Stimulated activated CD8-positive, alpha-beta memory T cell treated with anti-CD3 and anti-CD28 coated beads, Interleukin-12 subunit alpha, Interleukin-12 subunit beta, amount 100 ng/mL, for 4 hours (primary cell): ENCODE measurements at regions not wholly inside any gene's neighbourhood (a gene's known extent, or its start where the extent isn't known, plus 50 kb on each side); places are given as distances from the start of the nearest gene placed in this dataset.

Experiments used
- DNase-seq: peaks from one replicate; pipeline ENCODE4 v3.0.0-alpha.2; 2020; ENCODE audit warnings: low read depth

DNA sequence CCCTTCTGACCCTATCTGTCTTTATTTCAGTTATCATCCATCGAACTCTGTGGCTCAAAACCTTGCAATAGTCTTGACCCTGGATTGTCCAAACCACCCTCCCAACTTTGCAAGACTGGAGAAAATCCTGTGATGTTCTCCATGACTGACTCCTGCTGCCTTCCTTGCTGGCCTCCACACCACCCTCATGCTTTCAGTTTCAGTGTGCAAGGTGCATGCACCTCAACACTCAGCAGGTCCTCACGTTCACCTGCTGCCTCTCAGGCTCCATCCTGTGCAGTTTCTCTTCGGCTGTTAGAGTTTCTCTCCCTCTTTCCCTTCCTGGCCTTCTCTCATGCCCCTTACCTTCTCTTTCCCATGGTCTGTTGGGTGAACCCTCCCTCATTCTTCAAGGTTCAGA, 59.4 kb upstream of the ASIC2 start:
- no peak for DNase-seq

DNA sequence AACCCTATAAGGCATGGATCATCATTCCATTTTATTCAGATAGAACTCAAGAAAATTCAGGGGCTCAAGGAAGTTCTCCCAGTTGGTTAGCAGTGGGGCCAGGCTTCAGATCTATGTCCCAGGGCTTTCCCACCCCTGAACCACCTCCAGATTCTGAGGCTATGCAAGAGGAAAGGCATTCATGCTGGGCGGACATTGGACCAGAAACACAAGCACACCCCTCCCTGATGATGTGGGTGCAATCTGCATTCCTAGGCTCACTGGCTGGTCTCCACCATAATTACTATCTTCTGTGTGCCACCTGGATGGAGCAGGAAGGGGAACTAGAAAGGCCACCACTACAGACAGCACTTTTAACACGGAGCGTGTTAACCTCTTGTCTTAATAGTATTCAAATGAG, 63.2 kb upstream of the ASIC2 start:
- no peak for DNase-seq

DNA sequence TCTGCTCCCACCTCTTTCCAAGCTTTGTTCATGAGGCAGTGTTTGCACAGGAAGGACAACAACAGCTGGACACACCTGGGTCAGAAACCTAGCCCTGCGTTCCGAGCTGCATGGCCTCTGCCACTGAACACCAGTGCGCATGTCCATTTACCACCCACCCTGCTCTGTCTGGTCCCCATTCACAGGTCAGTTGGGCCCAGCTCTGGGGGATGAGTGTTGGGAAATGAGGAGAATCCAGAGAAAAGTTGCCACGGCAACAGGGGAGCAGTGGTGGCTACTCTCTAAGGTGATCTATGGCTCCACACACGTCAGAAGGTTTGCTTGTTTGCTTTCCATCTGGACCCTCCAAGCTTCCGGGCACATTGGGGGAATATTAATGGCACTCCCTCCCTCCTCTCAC, 70.4 kb upstream of the ASIC2 start:
- DNase-seq = no peak

DNA sequence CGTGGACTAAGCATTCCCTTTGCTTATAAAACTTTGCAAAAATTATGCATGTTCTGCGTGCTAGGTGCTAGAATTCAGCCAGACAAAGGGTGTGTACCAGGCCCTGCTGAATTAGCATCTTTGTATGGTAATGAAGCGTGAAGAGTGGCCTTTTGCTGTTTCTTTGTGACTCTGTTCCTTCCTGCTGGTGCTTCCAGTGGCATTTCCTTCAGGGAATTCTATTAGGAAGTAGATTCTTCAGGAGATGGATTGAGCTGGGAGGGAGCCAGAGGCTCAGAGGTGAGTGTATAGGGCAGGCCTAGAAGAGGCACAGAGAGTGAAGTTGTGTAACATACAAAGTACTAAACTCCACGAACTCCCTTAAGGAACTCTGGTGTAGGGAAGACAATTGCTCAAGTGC, 73.9 kb upstream of the ASIC2 start:
- DNase-seq = no peak

DNA sequence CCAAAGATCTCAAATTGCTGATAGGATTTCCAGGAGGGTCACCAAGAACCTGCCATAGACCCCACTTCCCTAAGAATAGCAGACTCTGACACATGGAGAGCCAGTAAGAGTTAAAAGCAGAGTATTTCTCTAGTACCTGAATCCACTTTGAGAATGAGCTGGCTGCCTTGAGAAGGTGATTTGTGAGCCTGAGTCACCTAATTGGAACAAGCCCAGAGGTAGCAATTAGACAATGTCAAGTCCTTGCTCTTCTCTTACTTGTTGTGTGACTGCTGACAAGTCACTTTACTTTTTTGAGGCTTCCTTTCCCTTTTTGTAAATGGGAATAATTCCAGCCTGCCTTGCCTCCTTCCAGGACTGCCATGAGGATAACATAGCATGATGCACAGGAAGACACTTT, 76.1 kb upstream of the ASIC2 start:
- no peak for DNase-seq

DNA sequence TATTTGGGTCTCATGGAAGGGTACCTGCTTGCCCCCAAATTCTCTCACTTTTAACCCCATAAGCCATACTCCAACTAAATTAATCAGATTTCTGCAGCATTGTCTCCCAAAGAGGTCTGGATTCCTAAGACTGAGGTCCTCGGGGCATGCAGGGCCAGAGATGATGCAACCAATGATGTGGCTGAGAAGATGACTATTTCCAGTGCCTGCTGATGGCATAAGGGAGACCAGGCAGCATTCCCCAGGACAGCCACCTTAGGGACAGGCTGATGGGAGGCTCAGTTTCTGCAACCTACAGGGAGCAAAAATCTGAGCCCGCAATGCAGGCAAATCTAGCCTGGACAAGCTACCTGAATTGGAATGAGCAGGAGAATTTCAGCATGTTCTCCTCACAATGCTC, 76.8 kb upstream of the ASIC2 start:
- no peak for DNase-seq

DNA sequence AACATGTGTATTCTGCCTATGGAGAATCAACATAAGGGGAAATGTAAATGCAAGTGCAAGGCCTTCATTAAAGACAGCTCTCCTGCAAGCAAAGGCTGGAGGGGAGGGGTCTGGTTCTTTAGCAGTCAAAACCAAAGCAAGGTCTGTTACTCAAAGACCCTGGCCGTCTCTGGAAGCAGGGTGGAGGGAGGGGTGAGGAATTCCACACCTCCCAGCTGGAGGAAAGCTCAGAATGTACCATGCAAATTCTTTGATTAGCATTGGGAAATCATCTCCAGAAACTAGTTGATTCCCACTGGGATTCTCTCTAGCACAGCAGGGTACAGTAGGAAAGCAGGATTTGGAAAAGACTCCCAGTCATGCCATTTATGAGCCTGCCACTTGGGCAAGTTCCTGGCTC, 77.3 kb upstream of the ASIC2 start:
- no peak for DNase-seq

DNA sequence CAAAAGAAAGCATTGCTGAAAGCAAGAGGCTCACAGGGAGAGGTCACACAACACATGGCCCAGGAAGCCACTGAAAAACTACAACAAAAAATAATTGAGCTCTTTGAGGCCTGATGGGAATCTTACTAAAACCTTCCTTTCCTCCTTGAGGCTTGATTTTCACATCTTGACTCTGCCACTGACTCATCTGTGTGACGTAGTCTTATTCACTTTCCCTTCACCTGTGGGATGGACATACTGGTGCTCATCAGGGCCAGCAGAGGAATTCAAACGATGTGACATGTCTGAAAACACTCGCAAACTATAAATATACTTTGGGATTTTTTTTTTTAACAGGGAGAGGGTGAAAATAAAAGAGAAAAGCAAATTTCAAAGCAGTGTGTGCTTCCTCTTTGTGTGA, 78.3 kb upstream of the ASIC2 start:
- no peak for DNase-seq

DNA sequence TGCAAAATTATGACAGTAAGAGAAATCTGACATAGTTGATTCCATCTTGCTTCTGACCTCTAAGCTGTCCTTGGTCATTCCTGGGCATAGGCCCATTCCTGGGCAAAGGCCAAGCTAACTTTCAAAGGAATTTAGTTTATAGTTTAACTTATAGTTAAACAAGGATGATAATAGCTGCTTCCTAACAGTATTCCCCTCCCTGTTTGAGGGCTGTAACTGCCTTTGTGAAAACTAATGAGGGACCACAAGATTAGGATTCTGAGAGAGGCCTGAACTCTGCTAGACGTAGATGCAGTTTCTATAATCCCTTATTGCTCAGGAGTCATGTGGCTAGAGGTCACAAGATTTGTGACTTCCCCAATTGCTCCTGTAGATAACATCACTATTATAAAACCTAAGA, 80.2 kb upstream of the ASIC2 start:
- no peak for DNase-seq

DNA sequence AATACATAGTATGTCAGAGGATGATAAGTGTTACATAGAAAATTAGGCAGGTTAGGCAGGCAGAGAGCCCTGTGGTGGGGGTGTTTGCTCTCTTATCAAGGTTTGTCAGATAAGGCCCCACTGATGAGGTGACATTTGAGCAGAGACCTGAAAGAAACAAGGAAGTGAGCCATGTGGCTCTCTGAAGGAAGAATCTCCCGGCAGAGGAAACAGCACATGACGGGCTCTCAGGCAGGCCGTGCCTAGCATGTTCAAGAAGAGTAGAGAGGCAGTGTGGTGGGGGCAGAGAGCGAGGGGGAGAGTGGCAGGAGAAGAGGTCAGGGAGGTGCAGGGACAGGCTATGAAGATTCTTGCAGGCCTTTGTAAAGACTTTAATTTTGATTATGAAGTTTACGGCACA, 82.0 kb upstream of the ASIC2 start:
- no peak for DNase-seq

DNA sequence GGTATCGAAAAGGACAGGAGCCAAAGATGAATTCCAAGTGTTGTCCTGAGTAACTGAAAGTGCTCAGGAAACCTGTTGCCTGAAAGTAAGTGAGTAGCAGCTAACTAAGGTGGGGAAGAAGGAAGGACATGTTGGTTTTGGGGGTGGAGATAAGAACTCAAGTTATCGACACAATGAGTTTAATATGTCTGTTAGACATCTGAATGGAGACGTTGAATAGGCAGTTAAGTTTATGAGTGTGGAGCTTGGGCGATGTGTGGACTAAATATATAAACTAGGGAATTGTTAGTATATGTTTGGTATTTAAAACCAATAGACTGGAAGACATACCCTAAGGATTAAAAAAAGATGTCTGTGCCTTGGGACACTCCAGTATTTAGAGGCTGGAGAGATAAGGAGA, 82.7 kb upstream of the ASIC2 start:
- no peak for DNase-seq

DNA sequence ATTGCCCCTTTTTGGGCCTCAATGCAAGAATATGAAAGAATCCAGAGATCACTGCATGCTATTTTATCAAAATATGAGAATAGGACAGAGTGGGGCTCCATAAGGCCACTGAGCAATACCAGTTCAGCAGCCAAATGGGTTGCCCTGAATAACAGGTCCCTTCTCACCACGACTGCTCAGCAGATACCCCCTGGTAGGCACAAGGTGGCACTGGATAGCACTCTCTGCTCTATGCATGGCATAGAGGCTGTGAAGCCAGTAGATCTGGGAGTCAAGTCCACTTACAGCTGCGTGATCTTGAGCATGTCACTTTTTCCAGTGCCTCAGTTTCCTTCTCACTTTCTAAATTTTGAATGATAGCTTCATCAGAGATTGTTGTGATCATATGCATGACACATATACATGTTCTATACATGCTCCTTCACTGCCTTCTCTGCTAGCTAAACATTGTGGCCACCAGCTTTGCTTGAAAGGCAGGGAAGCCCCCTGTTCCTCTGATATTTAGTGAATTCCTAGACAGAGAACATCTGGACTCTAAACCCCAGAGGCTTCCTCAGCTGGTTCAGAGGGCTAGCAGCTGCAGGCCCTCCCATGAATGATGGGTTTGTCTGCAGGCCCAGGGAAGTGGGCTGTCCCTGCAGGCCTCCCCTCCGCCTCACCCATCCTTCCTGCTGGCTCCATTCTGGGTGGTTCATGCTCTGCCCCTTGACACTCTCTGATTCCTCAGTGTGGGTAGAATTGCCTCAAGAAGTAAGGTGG, 84.9 kb upstream of the ASIC2 start:
- DNase-seq = no peak

DNA sequence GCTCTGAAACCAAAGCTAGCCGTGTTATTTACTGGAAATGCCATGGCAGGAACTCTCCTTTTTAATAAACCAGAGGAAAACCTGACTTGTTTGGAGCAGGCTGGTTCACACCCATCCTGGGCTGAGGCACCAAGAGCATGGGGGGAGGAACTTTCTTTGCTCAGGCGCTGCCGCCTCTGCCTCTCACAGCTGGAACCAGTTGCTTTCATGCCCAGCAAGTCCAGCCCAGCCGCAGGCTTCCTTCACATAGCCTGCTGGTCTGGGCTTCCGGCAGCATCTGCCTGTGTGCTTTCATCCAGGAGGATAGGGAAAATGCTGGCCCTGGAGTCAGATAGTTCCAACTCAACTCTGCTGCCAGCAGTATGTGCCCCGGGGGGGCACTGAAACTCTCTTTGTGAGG, 88.1 kb upstream of the ASIC2 start:
- no peak for DNase-seq

DNA sequence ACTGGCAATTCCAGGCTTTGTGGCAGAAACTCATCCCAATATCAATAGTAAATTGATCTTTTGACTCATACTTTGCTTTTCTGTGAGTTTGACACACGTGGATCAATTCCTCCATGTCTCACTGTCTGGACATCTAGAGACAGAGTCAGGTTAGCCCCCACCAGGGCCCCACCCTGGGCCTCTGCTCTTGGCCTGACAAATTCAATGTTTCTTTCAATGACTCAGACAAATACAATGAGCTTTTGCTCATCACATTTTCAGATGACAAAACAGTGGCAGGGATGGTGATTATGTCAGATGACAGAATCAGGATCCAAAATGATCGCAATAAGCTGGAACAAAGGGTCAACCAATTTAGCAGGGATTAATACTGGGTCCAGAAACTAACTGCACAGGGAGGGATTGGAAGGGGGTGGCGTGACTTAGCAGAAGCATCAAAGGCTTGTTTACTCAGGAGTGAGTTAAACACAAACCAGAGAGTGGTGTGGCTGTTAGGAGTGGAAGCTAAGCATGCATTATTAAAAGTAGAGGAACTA, 90.5 kb upstream of the ASIC2 start:
- DNase-seq = no peak

DNA sequence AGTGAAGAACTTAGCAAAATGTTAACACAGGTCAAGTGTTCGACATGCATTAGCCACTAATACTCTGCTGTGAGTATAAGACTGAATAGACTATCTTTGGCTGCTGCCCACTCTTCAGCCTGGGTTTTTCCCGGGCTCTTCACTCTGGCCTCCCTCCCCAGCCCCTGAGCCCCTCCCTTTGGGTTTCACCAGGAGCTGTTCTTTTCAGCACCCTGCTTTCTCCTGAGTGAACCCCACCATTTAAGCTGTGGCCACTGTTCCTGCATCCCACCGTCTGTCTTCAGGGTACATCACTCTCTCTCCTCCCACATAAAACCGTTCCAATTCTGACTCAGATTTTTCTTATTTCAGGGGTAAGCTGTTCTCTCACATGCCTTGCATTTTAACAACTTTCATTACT, 92.0 kb upstream of the ASIC2 start:
- DNase-seq = no peak

DNA sequence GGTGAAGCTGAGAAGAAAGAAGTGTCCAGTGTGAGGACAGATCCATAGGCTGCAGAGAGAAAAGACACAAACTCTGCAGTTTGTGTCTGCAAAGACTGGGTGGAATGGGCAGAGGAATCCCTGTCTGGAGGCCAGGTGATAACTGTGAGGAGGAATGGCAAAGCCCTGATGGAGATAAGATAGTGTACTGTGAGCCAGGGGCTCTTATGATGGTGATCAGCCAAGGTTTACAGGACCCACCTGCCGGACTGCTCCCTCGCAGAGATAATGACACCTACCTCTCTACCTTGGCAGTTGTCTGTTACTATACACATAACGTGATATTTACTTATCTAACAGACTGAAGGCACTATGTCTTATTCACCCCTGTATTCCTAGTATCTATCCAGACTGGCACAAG, 92.6 kb upstream of the ASIC2 start:
- DNase-seq = no peak

DNA sequence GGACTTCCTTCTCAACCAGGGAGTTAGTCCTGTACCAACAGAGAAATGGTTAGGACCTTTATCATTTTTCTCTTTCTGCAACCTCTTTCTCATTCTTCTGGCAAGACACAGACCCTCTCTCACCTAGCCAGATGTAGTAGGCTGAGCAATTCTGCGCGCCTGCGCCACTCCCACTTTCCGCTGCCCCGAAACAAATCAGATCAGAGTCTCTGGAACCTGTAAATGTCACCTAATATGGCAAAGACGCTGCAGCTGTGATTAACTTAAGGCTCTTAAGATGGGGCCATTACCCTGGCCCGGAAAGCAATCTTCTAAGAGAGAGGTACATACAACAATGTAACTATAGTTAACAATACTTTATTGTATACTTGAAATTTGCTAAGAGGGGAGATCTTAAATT, 94.3 kb upstream of the ASIC2 start:
- no peak for DNase-seq

DNA sequence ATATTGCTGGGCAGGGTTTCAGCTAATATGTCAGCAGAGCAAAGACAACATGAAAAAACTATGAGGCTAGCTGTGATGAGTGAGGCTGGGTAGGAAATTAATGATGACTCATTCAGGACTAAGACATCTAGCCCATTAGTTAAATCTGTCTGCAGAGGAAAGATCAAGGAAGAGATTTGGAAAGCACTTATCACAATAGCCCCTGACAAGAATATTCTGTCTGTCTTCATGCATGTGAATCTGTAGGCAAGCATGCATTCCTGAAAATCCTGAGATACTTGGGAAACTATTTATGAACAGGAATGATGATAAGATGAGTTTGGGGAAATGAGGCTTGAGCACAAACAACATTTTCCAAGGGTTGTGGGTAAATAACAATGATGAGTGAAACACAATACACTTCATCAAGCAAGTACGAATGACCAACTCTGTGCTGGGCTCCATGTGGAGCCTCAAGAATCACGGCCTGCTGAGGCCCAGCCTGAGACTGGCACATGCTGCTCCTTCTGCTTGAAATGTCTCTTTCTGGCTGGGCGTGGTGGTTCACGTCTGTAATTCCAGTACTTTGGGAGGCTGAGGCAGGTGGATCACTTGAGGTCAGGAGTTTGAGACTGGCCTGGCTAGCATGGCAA, 96.5 kb upstream of the ASIC2 start:
- DNase-seq = no peak

DNA sequence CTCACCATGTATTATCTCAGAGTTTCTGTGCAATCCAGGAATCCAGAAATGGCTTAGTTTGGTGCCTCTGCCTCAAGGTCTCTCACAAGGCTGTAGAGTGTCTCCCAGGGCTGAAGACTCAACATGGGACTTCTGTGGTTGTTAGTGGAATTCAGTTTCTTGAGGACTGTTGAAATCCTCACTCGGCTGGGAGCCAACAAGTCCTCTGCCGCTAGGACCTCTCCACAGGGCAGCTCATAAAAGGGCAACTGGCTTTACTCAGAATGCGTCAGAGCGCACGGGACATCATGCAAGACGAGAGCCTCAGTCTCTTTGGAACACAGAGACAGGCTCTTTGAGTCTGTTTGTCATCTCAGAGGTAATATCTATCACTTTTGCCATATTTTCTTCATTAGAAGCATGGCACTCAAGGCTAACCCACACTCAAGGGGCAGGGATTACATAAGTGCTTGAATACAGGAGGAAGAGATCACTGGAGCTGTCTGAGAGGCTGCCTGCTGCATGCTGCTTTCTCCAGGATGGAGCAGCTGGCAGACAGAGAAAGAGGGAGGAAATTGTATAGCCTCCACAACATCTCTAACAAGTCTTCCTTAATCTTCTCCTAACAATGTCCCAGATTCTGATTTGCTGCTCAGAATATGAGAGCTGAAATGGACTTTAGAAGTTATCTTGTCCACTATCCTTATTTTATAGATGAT, 97.5 kb upstream of the ASIC2 start:
- DNase-seq = no peak

DNA sequence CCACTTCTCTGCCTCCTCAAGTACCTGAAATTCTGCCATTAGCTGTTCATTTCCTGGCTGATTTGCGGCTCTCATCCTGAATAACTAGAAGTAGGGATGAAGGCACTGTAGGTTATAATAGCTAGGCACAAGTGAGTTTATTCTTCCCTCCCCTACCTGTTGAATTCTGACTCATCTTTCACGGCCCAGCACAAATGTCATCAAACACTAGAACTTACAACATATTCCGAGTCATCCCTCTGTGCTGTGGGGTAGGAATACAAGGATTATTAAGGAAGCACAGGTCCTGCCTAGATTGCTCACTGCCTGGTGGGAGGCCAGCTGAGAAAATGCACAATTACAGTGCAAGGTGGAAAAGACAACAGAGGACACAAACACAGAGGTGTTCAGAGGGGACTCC, 103.7 kb upstream of the ASIC2 start:
- DNase-seq = no peak

DNA sequence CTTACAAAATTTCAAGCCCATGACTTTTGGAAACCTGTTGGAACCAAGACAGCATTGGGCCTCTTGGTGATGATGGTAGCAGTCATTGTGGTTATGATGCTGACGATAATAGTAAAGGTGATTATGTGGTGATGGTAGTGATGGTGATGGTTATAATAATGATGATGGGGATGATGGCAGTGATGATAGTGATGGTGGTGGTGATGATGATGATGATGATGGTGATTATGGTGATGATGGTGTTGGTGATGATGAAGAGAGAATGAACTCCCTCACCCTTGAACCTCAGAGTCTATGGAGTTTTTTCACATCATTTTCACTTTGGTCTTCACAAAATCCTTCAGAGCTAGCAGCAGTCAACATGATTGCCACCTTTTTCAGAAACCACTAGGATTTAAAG, 105.3 kb upstream of the ASIC2 start:
- no peak for DNase-seq

DNA sequence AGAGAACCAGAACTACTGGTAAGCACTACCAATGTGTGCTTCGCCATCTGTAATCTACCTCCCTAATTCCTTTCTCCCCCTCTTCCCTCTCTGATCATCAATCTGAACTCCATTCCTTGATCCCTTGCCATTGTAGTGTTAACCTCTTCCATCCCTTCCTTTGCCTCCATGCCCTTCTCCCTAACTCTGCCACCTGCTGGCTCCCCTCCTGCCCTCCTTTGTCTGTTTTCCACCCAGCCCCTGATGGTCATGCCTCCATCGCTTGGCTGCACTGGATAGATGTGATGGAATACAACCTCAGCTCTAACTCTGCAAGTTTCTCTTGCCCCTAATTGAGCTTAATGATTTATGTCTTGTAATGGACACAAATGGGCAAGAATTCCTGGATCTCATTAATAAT, 108.2 kb upstream of the ASIC2 start:
- DNase-seq = no peak

DNA sequence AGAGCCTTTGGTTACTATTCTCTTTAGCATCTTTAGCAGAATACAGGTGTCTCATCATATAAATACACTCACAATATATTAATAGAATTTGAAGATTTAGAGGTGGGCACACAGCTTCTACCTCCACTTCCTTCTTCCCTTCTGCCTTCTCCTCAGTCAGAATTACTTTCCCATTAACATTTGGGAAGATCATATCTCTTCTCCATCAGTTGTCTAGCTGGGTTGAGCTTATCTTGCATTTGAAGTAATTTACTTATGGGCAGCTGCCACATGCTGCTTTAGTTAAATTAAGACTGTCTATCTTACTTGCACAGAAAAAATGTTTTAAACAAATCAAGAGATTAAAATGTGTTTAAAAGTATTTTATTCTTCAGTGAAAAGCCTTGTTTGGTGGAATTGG, 110.1 kb upstream of the ASIC2 start:
- DNase-seq = no peak
